ENCODE measurements at regions not wholly inside any gene's neighbourhood (a gene's known extent, or its start where the extent isn't known, plus 50 kb on each side); places are given as distances from the start of the nearest gene placed in this dataset.

DNA sequence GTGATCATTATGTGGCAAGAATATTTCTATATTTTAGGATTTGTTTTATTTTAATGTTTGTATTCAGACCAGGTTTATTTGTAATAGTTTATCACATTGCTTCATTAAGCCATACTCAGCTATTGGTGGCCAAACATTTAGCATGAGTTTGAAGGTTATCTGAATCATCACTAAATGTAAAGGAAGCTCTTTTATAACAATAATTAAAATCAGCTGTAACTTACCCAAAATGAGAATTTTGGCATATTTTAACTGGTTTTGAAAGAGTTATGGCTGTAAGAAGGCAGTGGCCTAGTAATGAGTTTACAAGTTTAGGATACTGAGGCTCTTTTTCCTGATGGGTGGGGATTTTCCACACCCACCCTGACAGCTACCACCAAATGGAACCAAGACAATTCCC lies 177.8 kb downstream of the EN1 start:
- FAIRE-seq (no peak), DNase-seq (ENCODE audit: low read depth in 1 of 2, low spot score in 1 of 2) (no peak), ATAC-seq (no peak)
- peaks cover 39% of the 10 kb centered on the region for H3K4me1 ChIP-seq
- CTCF ChIA-PET, result interaction anchor here (1.7 kb wide), 1 partner anchor 186 kb away, joined by 9 read pairs; no protein-coding TSS in a partner anchor
- POLR2A ChIA-PET, result no interaction called here
- H3K27ac ChIP-seq, result peak overlapping the region; percentile 79 to 81
- TF ChIP-seq EHF (CRISPR knock-in tag; IDR thresholded peaks at IDR 0.05), result no peak
- TF ChIP-seq NR3C1 (IDR thresholded peaks at IDR 0.05), result no peak
- TF ChIP-seq, protein P1, sequence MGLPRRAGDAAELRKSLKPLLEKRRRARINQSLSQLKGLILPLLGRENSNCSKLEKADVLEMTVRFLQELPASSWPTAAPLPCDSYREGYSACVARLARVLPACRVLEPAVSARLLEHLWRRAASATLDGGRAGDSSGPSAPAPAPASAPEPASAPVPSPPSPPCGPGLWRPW (IDR thresholded peaks at IDR 0.05), result no peak
- TF ChIP-seq RCOR1 (IDR thresholded peaks at IDR 0.05; ENCODE audit: low read depth, low read length), result no peak
- no peak for TF ChIP-seq EP300 (IDR thresholded peaks at IDR 0.05)
- TF ChIP-seq RNF2 (IDR thresholded peaks at IDR 0.05; ENCODE audit: borderline replicate concordance, low read depth), result no peak
- TF ChIP-seq HOXB5 (CRISPR knock-in tag; IDR thresholded peaks at IDR 0.05), result no peak
- no peak for TF ChIP-seq ZFP36 (IDR thresholded peaks at IDR 0.05; ENCODE audit: borderline replicate concordance, partially characterized antibody)
- no peak for TF ChIP-seq HEYL (CRISPR knock-in tag; IDR thresholded peaks at IDR 0.05)
- TF ChIP-seq FOSB (CRISPR knock-in tag; IDR thresholded peaks at IDR 0.05), result no peak
- TF ChIP-seq, protein P2, sequence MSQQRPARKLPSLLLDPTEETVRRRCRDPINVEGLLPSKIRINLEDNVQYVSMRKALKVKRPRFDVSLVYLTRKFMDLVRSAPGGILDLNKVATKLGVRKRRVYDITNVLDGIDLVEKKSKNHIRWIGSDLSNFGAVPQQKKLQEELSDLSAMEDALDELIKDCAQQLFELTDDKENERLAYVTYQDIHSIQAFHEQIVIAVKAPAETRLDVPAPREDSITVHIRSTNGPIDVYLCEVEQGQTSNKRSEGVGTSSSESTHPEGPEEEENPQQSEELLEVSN (IDR thresholded peaks at IDR 0.05; ENCODE audit: borderline replicate concordance, low read depth), result no peak
- TF ChIP-seq RAD21 (conservative IDR thresholded peaks at IDR 0.05 in 1 of 2, IDR thresholded peaks at IDR 0.05 in 1 of 2), result no peak
- no peak for TF ChIP-seq CHD2 (IDR thresholded peaks at IDR 0.05; ENCODE audit: low read length, partially characterized antibody)
- TF ChIP-seq RARB (CRISPR knock-in tag; IDR thresholded peaks at IDR 0.05), result no peak
- no peak for TF ChIP-seq JUN (IDR thresholded peaks at IDR 0.05)
- TF ChIP-seq SREBF2 (IDR thresholded peaks at IDR 0.05), result no peak
- no peaks in the 10 kb centered on the region for H3K9me3 ChIP-seq
- H3K4me3 ChIP-seq, result no peak overlapping the region
- peak overlapping the region; percentile 69 for H3K4me2 ChIP-seq

GRCh38 chr2:118668431-118669424 lies 178.7 kb downstream of the EN1 start:
- ChIA-PET CTCF (interaction anchor here (0.9 to 1.7 kb wide), 2 partner anchors 10 to 187 kb away, joined by 3 to 9 read pairs; no protein-coding TSS in a partner anchor), POLR2A (no interaction called here)
- peak; percentile 34 to 72 for DNase-seq (ENCODE audit: low read depth in 1 of 2, low spot score in 1 of 2)
- Histone ChIP-seq H3K4me2 (peak overlapping the region; percentile 69), H3K4me3 (0 out of 3 replicates have a peak overlapping the region, but pooled peaks have one; percentile 2), H3K27ac (peak overlapping the region; percentile 79 to 88), H3K9me3 (no peaks in the 10 kb centered on the region), H3K4me1 (peaks cover 39% of the 10 kb centered on the region)
- ATAC-seq, result peak; percentile 88 to 92
- FAIRE-seq, result no peak
- 4% methylated on average over 9 of the region's 9 CpGs for WGBS (ENCODE audit: missing lambda C conversion rate)
- TF ChIP-seq MAFK (IDR thresholded peaks at IDR 0.05; ENCODE audit: partially characterized antibody), result no peak
- TF ChIP-seq NR3C1 (IDR thresholded peaks at IDR 0.05), result no peak
- no peak for TF ChIP-seq POLR2A (IDR thresholded peaks at IDR 0.05; ENCODE audit: low read length)
- TF ChIP-seq RNF2 (IDR thresholded peaks at IDR 0.05; ENCODE audit: borderline replicate concordance, low read depth), result no peak
- no peak for TF ChIP-seq REST (IDR thresholded peaks at IDR 0.05)
- TF ChIP-seq, protein P3, sequence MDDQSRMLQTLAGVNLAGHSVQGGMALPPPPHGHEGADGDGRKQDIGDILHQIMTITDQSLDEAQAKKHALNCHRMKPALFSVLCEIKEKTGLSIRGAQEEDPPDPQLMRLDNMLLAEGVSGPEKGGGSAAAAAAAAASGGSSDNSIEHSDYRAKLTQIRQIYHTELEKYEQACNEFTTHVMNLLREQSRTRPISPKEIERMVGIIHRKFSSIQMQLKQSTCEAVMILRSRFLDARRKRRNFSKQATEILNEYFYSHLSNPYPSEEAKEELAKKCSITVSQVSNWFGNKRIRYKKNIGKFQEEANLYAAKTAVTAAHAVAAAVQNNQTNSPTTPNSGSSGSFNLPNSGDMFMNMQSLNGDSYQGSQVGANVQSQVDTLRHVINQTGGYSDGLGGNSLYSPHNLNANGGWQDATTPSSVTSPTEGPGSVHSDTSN (IDR thresholded peaks at IDR 0.05), result no peak
- no peak for TF ChIP-seq HOXA7 (CRISPR knock-in tag; IDR thresholded peaks at IDR 0.05)
- TF ChIP-seq MYC (IDR thresholded peaks at IDR 0.05; ENCODE audit: borderline replicate concordance, low read length), result no peak
- no peak for TF ChIP-seq BHLHE40 (IDR thresholded peaks at IDR 0.05; ENCODE audit: low read depth, low read length)
- no peak for TF ChIP-seq ZSCAN20 (CRISPR knock-in tag; IDR thresholded peaks at IDR 0.05)
- peak in 1 of 2 experiments; percentile 51; a peak in 1 of 5 replicates for TF ChIP-seq EP300 (IDR thresholded peaks at IDR 0.05)
- TF ChIP-seq EHF (CRISPR knock-in tag; IDR thresholded peaks at IDR 0.05), result no peak
- TF ChIP-seq NFE2L2 (conservative IDR thresholded peaks at IDR 0.05; ENCODE audit: low read length), result no peak
- TF ChIP-seq ZNF302 (CRISPR knock-in tag; IDR thresholded peaks at IDR 0.05), result no peak
- peak; percentile 64; the same call in 1 of the 2 replicates for TF ChIP-seq GATA3 (IDR thresholded peaks at IDR 0.05; ENCODE audit: borderline replicate concordance)
- no peak for TF ChIP-seq CBX8 (IDR thresholded peaks at IDR 0.05)
- no peak for TF ChIP-seq TFCP2L1 (CRISPR knock-in tag; IDR thresholded peaks at IDR 0.05)
- no peak for TF ChIP-seq RCOR1 (IDR thresholded peaks at IDR 0.05; ENCODE audit: low read depth, low read length)
- TF ChIP-seq EHMT2 (IDR thresholded peaks at IDR 0.05; ENCODE audit: low read depth), result no peak
- no peak for TF ChIP-seq ELK1 (IDR thresholded peaks at IDR 0.05; ENCODE audit: low read depth, low read length)
